AG09309 (cell line): ENCODE measurements at regions not wholly inside any gene's neighbourhood (a gene's known extent, or its start where the extent isn't known, plus 50 kb on each side); places are given as distances from the start of the nearest gene placed in this dataset.

Source experiments
- DNase-seq: peaks from one replicate; pipeline ENCODE4 v3.0.0-alpha.2; 2010; ENCODE audit warnings: low read depth
- H3K4me3 ChIP-seq: 2 replicates; pipeline ENCODE4 v1.5.1; 2011; ENCODE audit warnings: mild to moderate bottlenecking, low read depth, low read length, moderate library complexity; ENCODE audit not compliant: control insufficient read depth
- CTCF ChIP-seq: IDR thresholded peaks from 2 replicates; pipeline ENCODE4 v1.5.1; 2011; ENCODE audit warnings: mild to moderate bottlenecking, low read depth, low read length, inconsistent platforms; ENCODE audit not compliant: insufficient read depth, control insufficient read depth; ENCODE audit errors: missing control alignments

DNA sequence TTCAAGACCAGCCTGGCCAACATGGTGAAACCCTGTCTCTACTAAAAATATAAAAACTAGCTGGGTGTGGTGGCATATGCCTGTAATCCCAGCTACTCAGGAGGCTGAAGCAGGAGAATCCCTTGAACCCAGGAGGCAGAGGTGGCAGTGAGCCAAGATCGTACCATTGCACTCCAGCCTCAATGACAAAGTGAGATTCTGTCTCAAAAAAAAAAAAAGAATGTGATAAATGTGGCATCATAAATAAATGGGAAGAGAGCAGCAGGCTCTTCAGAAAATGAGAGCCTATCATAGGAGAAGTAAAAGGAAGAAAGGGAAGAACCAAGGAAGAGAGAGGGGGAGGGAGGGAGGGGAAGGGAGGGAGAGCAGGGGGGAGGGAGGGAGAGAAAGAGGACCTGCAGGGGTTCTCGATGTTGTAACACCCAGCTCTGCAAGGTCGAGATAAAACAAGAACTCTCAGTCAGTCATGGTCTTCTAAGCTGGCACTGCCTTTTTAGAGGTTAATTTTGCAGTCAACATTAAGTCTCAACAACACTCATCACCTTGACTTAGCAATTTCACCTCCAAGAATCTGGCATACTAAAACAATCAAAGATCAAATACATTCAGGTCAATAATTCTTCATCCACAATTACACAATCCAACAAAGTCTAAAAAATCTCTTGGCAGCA, 68.7 kb upstream of the SIMC1 start:
- H3K4me3 ChIP-seq: no peak overlapping the region
- TF ChIP-seq CTCF: no peak
- no peak for DNase-seq

DNA sequence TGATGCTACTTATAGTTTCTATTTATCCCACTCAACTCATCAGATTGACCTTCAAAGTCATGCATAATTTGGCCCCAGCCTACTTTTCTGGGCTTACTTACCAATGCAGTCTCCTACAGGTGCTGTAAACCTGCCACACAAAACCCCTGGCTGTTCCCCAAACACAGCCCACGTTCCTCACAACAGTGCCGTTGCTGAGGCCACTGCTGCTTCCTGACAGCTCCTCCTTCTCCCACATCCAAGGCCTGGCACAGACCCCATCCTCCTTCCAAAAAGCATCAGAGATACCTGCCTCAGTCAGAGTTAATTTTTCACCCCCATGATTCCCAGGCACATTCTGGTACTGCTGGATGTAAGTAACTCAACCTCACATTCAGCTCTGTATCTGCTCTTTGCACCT, 68.1 kb upstream of the SIMC1 start:
- TF ChIP-seq CTCF: no peak
- no peak for DNase-seq
- H3K4me3 ChIP-seq: no peak overlapping the region

DNA sequence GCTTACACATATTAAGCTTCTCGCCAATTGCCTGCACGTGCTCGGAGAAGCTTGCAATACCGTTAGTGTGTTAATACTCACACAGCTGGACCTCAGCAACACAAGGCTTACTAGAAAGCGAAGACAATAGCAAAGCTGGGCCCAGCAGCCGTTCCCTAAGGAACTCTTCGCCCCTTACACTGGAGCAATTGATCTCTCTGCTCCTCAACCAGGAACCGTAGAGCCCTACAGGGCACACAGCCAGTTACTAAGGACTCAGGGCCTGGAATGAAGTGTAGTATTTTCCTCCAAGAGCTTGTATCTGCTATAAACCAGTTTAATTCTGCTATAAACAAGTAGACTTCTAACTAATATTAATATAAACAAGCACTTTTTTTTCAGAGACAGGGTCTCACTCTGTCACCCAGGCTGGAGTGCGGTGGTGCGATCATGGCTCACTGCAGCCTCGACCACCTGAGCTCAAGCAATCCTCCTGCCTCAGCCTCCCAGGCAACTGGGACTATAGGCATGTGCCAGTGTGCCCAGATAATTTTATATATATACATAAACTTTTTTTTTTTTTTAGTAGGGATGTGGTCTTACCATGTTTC, 67.0 kb upstream of the SIMC1 start:
- H3K4me3 ChIP-seq: no peak overlapping the region
- DNase-seq: no peak
- TF ChIP-seq CTCF: no peak

GRCh38 chr5:176172246-176172645, 66.0 kb upstream of the SIMC1 start:
- DNase-seq: no peak
- no peak overlapping the region for H3K4me3 ChIP-seq
- no peak for TF ChIP-seq CTCF

GRCh38 chr5:176173647-176174046, 64.6 kb upstream of the SIMC1 start:
- TF ChIP-seq CTCF: no peak

GRCh38 chr5:176174345-176175025, 63.7 kb upstream of the SIMC1 start:
- TF ChIP-seq CTCF: no peak
- no peak overlapping the region for H3K4me3 ChIP-seq
- no peak for DNase-seq

More at GRCh38 chr5:176173647-176174046, 64.6 kb upstream of the SIMC1 start:
- no peak overlapping the region for H3K4me3 ChIP-seq
- DNase-seq: no peak
